MM.1S (cell line): ENCODE measurements at regions not wholly inside any gene's neighbourhood (a gene's known extent, or its start where the extent isn't known, plus 50 kb on each side); places are given as distances from the start of the nearest gene placed in this dataset.

Experiments used
- EZH2 ChIP-seq: fragments of 300-600 bp; sonication (generic); optimal IDR thresholded peaks from 2 replicates; pipeline ENCODE3; 2017; ENCODE audit warnings: low read depth, mild to moderate bottlenecking, antibody characterized with exemption, low read length, mixed read lengths
- EZH2phosphoT487 ChIP-seq: fragments of 300-600 bp; sonication (generic); IDR thresholded peaks from 2 replicates; pipeline ENCODE4 v1.6.1; 2018; ENCODE audit warnings: antibody characterized with exemption, low read length

- TF ChIP-seq EZH2phosphoT487, result no peak
- TF ChIP-seq EZH2, result no peak
Observed at GRCh38 chrX:138031715-138032114, 465.8 kb downstream of the ZIC3 start.
